ENCODE measurements at regions not wholly inside any gene's neighbourhood (a gene's known extent, or its start where the extent isn't known, plus 50 kb on each side); places are given as distances from the start of the nearest gene placed in this dataset.

- Mint-ChIP-seq H3K27ac (ENCODE audit: unreplicated experiment) (no peak overlapping the region), H3K4me3 (ENCODE audit: unreplicated experiment) (no peak overlapping the region), H3K4me1 (ENCODE audit: unreplicated experiment) (peaks cover 7% of the 10 kb centered on the region), H3K9me3 (ENCODE audit: unreplicated experiment) (no peaks in the 10 kb centered on the region), H3K36me3 (ENCODE audit: low read depth, unreplicated experiment) (no peaks in the 10 kb centered on the region), H3K27me3 (ENCODE audit: unreplicated experiment) (peaks cover 6% of the 10 kb centered on the region)
- DNase-seq (ENCODE audit: low spot score) = no peak
- TF ChIP-seq CTCF (IDR thresholded peaks at IDR 0.05; ENCODE audit: unreplicated experiment) = no peak
These were observed 87.1 kb upstream of the USP9X start for GRCh38 chrX:40998123-40998522.

GRCh38 chrX:41001327-41001726, 83.9 kb upstream of the USP9X start:
- no peak overlapping the region for H3K27ac Mint-ChIP-seq (ENCODE audit: unreplicated experiment)
- no peaks in the 10 kb centered on the region for H3K9me3 Mint-ChIP-seq (ENCODE audit: unreplicated experiment)
- no peak overlapping the region for H3K4me3 Mint-ChIP-seq (ENCODE audit: unreplicated experiment)
- no peak for DNase-seq (ENCODE audit: low spot score)
- peaks cover 6% of the 10 kb centered on the region for H3K27me3 Mint-ChIP-seq (ENCODE audit: unreplicated experiment)
- TF ChIP-seq CTCF (IDR thresholded peaks at IDR 0.05; ENCODE audit: unreplicated experiment) = no peak
- peaks cover 6% of the 10 kb centered on the region for H3K4me1 Mint-ChIP-seq (ENCODE audit: unreplicated experiment)
- H3K36me3 Mint-ChIP-seq (ENCODE audit: low read depth, unreplicated experiment) = no peaks in the 10 kb centered on the region

- H3K36me3 Mint-ChIP-seq (ENCODE audit: low read depth, unreplicated experiment) = no peaks in the 10 kb centered on the region
- no peaks in the 10 kb centered on the region for H3K9me3 Mint-ChIP-seq (ENCODE audit: unreplicated experiment)
- TF ChIP-seq CTCF (IDR thresholded peaks at IDR 0.05; ENCODE audit: unreplicated experiment) = no peak
- H3K4me3 Mint-ChIP-seq (ENCODE audit: unreplicated experiment) = no peak overlapping the region
- DNase-seq (ENCODE audit: low spot score) = no peak
- H3K27ac Mint-ChIP-seq (ENCODE audit: unreplicated experiment) = no peak overlapping the region
- peaks cover 6% of the 10 kb centered on the region for H3K4me1 Mint-ChIP-seq (ENCODE audit: unreplicated experiment)
- H3K27me3 Mint-ChIP-seq (ENCODE audit: unreplicated experiment) = peaks cover 6% of the 10 kb centered on the region
These were observed 83.2 kb upstream of the USP9X start for GRCh38 chrX:41002026-41002425.

GRCh38 chrX:41003506-41004270, 81.6 kb upstream of the USP9X start:
- no peak for DNase-seq (ENCODE audit: low spot score)
- H3K9me3 Mint-ChIP-seq (ENCODE audit: unreplicated experiment) = no peaks in the 10 kb centered on the region
- H3K27me3 Mint-ChIP-seq (ENCODE audit: unreplicated experiment) = peaks cover 12% of the 10 kb centered on the region
- H3K4me1 Mint-ChIP-seq (ENCODE audit: unreplicated experiment) = peaks cover 14% of the 10 kb centered on the region
- H3K4me3 Mint-ChIP-seq (ENCODE audit: unreplicated experiment) = no peak overlapping the region
- H3K27ac Mint-ChIP-seq (ENCODE audit: unreplicated experiment) = no peak overlapping the region
- H3K36me3 Mint-ChIP-seq (ENCODE audit: low read depth, unreplicated experiment) = no peaks in the 10 kb centered on the region
- TF ChIP-seq CTCF (IDR thresholded peaks at IDR 0.05; ENCODE audit: unreplicated experiment) = no peak

- peaks cover 14% of the 10 kb centered on the region for H3K27me3 Mint-ChIP-seq (ENCODE audit: unreplicated experiment)
- H3K9me3 Mint-ChIP-seq (ENCODE audit: unreplicated experiment) = no peaks in the 10 kb centered on the region
- DNase-seq (ENCODE audit: low spot score) = no peak
- H3K4me3 Mint-ChIP-seq (ENCODE audit: unreplicated experiment) = no peak overlapping the region
- H3K4me1 Mint-ChIP-seq (ENCODE audit: unreplicated experiment) = peaks cover 15% of the 10 kb centered on the region
- no peak overlapping the region for H3K27ac Mint-ChIP-seq (ENCODE audit: unreplicated experiment)
- no peaks in the 10 kb centered on the region for H3K36me3 Mint-ChIP-seq (ENCODE audit: low read depth, unreplicated experiment)
- no peak for TF ChIP-seq CTCF (IDR thresholded peaks at IDR 0.05; ENCODE audit: unreplicated experiment)
These were observed 79.7 kb upstream of the USP9X start for GRCh38 chrX:41005445-41005992.
